GM18508 (cell line): ENCODE measurements at regions not wholly inside any gene's neighbourhood (a gene's known extent, or its start where the extent isn't known, plus 50 kb on each side); places are given as distances from the start of the nearest gene placed in this dataset.

Source experiments
- ATAC-seq: cut with Tn5 transposase; IDR thresholded peaks from one replicate; pipeline ENCODE4 v1.9.1; 2021; ENCODE audit warnings: moderate number of reproducible peaks; ENCODE audit not compliant: insufficient read depth, unreplicated experiment

DNA sequence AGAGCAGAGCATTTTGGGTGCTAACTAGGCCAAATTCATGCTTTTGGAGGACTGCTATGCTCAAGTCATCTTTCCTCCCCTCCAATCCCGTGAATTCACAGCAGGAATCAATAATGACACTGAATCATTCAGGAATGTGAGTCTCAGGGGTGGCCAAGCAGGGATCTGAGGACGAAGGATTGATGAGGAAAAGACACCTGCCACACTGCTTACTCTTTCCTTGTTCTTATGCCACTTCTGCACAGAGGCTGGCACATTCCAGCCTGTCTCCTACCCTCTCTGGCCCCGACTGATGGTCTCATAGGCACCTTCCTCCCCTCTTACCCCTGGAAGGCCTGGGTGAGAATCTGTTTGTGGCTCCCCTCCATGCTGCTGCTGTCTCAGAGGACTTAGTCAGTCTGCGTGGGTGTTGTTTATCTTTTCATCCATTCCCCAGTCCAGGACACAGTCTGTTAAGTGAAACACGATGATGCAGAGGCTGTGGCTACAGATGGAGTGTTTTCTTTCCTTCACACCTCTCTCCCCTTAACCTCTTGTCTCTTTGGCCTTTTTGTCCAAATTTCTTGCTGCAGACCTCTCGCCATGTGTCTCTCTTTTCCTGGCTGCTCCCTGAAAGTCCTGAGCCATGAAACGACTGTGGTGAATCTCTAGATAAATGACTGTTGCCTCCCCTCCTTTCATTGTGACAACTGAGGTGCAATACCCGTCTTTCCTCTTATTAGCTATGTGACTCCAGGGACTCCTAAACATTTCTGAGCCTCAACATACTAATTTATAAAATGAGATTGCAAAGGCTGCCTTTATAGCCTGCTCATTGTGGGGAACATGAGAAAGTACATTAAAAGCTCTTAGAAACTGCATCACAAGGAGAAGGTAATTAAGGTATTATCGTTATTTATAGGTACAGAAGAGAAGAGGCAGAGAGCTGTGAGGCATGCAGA is 86.9 kb downstream of the RDH14 start:
- no peak for ATAC-seq

DNA sequence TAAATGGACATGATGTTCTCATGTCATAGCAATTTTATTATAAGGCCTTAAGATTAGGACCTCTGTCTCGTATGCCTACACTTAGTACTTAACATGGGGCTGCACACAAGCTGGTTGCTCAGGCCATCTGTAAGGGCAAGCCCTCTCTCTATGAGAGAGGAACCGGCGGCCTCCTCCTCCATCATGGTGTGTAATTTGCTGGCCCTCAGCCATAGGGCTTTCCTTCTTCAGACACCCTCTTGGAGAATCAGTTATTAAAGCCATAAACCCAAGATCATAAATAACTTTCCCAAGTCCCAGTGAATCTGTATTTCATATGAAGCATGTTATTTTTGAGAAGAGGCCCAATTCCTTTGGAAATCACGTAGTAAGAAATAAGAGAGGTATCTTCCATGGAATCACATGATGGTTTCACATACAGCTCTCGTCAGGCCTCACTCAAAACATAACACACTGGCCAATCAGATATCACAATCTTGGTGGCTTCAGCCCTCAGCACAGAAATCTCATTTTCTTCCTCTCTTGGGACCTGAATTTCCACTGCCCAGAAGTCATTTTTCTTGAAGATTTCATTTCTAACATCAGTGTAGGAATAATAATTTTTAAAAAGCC is 92.6 kb downstream of the RDH14 start:
- no peak for ATAC-seq

- no peak for ATAC-seq
Observed at GRCh38 chr2:18465979-18466378, 94.5 kb downstream of the RDH14 start.

DNA sequence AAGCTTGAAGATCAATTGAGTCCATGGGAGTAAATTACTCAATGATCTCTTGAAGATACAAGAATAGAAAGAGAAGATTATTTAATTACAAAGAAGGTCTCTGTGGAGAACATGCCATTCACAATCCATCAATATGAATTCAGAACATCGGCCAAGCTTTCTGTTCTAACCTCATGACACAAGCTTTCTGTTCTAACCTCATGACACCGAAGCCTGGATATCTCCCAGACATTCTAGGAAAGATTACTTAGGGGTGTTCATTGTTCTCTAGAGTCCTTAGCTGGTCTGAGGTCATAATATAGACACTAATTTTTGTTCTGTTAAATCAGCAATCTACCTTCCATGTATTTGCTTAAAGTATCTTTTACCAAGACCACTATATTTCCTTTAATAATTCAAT is 95.5 kb downstream of the RDH14 start:
- no peak for ATAC-seq

DNA sequence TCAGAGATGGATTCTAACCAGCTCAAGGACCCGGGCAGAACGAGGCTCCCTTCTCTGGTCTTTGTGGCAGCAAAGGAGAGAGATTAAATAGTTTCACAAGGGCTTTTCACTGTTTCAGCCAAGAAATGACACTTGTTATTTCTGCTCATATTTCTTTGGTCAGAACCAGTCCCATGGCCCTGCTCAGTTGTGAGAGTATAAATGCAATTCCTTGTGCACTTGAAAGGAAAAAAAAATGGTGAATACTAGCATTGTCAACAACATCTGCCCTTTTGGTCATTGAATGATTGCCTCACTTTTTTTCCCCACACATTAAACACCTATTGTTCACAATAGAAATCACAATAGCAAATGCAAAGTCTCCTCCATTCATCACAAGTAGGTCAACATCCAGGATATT is 104.4 kb downstream of the RDH14 start:
- ATAC-seq, result no peak

DNA sequence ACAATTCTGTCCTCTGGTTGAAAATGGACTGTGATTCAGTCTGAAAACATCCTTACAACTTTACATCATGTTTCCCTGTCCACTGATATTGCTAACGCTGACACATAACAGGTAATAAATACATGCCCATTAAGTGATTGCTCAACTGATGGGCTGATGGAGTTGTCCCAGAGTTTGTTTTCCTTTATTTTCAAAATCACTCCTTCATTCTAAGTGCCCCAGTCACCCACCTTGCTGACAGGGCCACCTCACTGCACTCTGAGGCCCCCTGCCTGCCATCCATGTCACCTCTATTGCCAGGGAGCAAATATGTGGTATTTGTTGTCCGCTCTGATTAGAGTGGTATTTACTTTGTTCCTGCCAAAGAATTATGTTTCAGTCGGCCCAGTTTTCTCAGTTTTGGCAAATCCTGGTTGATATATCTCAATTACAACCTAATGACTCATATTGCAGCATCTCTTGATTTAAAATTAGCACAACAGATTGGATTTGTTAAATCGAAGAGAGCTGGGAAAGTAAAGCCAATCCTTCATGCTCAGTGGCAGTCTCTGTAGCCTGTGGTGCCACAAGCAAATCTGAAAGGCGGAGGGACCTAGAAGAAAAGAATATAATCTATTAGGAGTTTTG is 105.1 kb downstream of the RDH14 start:
- ATAC-seq, result no peak

- ATAC-seq, result no peak
Observed at GRCh38 chr2:18454692-18455235, 105.7 kb downstream of the RDH14 start.

DNA sequence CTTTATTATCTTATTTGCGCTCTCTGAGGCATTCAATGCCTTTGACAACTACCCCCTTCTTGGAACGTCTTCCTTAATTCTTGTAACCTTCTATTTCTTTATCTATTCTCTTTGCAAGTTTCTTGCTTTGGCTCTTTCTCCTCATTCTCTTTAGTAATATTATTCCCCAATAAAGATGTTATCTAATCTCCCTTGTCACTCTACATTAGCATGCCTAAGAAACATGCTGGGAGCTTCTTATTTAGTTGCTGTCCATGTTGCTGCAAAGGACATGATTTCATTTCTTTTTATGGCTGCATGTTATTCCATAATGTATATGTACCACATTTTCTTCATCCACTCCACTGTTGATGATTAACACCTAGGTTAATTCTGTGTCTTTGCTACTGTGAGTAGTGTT is 113.7 kb downstream of the RDH14 start:
- ATAC-seq, result no peak

DNA sequence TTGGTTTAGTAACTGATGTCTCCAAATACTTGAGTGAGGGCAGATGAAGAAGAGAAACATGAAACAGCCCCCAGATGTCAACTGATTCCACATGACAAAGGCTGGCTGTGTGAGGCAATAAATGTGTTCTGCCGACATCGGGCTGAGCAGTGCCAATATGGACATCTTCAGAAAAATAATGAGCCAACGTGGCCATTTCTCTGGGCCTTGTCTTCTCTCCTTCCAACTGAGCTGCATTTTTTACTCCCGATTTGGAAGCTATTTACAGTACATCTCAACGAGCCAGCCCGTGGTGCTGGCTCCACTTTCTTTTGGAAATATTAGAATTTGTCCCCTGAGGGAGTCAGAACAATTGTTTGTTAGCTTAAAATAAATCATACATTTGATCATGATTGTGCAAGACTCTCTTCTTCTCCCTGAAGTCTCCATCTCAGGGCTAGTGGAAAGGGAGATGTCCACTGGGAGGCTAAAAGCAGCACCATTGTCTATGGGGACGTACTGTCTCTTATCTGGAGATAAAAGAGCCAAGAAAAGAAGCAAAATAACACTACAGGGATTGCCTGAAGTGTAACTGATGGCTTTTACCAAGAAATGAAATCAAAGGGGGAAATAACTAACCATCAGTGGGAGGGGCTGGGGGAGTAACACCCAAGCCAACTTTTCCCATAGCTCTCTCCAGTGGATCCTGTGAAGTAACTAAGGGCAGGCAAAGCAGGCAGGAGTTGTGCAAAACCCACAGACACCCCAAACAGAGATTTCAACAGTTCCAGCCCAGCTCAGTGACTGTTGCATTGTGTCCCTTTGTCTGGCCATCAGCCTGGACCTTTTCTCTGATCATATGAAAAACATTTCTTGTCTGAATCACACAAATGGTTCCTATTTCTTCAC is 114.8 kb downstream of the RDH14 start:
- no peak for ATAC-seq

DNA sequence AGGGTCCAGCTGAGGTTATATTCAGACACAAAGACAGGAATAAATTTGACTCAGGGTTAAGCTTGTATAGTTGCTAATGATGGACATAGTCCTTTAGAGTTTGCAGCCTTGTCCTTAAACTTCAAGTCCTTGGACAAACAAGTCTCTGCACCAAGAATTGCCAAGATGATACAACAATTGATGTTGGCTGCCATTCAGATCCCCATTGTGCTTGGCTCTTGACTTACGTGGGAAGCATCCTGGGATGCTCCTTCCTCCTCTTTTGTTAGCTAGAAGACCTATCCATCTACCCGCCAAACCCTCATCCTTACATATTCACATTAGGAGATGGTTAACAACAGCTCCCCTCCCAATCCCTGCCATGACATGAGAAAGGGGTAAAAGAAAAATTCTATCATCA is 115.6 kb downstream of the RDH14 start:
- ATAC-seq, result no peak

- no peak for ATAC-seq
Observed at GRCh38 chr2:18441583-18441982, 118.9 kb downstream of the RDH14 start.

DNA sequence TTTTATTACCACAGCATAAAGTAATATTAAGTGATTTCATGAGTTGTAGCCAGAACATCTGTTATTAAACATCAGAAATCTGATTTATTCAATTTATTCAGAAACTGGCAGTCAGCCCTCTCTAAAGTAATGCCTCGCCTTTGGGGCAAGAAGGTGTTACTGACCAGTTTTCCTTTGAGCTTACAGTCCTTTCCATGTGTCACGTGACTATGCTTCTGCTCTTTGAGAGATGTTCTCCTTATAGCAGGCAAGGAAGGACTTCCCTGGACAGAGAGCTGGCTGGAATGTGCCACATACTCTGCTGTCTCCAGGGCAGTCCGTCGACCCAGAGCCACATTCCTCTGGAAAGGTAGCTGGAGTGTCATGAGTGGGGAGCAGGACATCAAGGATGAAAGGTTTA is 119.7 kb downstream of the RDH14 start:
- no peak for ATAC-seq

DNA sequence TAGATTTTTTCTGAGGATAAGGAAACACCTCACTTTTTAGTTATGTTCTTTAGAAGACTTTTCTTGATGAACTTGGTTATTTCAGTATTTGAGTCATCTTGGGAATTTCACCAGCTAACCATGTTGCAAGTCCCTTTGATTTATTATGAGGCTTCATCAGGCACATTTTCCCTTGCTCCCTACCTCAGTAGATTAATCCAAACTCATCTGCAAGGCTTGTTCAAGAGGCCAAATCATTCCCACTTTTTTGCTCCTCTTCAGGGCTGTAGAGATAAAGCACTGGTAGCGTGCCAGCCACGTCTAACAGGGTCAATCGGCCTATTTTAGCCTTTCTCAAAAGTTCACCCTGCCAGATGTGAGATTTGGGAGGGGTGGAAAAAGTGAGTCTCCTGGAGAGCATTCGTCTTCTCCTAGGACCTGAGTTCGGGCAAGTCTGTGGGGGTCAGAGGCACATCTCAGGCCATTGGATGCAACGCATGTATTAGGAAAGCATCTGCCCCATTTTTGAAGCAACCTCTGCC is 120.3 kb downstream of the RDH14 start:
- ATAC-seq, result no peak

DNA sequence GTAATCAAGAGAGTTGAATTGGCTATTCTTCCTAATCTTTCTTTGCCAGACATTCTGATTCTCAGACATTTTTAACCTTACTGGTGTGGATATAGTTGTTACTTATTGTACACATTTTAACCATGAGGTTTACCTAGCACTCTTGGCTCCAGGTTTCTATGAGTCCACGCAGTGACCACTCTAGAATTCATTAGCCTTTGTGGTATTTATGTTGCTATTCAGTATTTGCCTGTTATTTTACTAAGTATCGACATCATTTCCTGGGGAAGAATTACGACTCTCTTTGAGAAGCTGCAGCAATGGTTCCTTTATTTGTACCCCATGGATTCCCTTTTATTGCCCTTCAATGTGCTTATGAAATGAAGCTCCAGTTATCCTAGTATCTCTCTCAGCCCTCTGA is 120.7 kb downstream of the RDH14 start:
- no peak for ATAC-seq

- ATAC-seq, result no peak
Observed at GRCh38 chr2:18437909-18438308, 122.5 kb downstream of the RDH14 start.

DNA sequence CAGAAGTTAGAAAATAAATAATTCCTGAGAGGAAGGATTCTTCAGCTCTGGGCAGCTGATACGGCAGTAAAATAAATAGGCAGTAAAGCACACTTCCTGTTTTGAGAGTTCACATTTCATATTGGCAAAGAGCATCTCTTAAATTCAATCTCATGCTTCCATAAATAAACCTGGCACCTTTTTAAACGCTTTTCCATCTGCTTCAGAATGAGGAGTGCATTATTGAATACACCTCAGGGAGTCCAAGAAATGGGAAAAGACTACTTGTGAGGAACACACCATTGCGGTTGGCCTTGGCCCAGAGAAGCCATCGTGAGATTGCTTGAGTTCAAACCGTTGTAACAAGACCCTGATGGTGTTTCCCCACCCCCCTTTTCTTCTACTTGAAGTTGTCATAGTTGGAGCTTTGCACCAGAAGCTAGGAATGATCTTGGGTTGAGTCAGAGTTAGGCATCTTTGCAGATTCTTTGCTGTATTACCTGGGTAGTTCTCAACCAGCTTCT is 123.9 kb downstream of the RDH14 start:
- no peak for ATAC-seq

DNA sequence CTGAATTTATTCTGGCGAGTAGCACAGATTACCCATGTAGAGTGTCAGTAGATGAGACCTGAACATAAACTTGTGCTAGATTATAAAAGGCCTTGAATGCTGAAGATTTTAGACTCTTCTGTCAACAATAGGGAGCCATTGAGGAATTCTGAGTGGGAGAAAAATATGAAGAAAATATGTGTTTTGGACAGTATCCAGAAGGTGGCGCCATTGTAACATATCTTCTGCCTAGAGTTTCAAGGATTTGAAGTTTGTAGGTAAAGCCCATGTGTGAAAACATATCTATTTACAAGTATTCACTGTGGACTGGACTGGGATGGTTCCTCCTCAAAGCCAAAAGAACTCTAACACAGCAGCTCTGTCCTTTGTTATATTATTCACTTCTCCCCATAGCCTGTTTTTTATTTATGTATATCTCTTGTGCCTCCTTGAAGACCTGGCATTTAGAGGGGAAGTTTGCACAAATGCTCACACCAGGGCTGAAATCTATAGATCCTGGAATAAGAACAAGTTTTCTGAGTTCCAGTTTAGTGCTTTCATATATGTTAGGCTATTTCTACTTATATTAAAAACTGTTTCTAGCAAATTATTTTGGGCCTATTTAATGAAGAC is 124.9 kb downstream of the RDH14 start:
- ATAC-seq, result no peak

- no peak for ATAC-seq
Observed at GRCh38 chr2:18433872-18434271, 126.6 kb downstream of the RDH14 start.

- no peak for ATAC-seq
Observed at GRCh38 chr2:18432999-18433398, 127.5 kb downstream of the RDH14 start.
